ENCODE measurements at regions not wholly inside any gene's neighbourhood (a gene's known extent, or its start where the extent isn't known, plus 50 kb on each side); places are given as distances from the start of the nearest gene placed in this dataset.

DNA sequence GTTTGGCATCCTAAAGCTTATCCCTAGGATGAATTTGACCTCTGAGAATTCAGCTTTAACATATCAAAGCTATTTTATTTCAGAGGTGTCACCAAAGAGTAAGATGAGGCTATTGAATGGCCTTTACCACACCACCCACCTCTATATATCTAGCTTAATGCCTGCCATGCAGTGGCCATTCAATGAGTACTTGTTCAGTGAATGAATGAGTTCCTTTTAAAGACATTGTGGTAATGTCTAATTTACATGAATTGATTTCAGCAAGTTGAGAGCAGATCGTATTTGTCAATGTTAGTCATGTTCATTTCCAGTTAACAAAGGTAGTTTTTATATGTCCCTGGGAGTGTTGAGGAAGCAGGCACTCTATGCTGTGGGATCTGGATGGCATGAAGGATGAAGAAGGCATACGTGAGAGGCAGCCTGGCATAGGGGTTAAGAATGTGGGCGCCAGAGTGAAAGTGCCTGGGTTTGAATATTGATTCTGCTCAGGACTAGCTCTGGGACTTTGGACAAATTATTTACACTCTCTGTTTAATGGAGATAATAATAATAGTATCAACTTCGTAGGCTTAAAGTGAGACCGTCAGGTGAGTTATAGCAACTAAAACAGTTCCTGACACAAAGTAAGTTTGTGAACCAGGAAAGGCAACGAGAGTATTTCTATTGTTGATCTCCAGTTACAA is 434.1 kb upstream of the CHST9 start:
- in situ Hi-C loops (cut with HindIII; ENCODE audit: low pct_unique_long_range_greater_than_20kb, low sequenced_read_pairs): no loop called here
- no peak for TF ChIP-seq JUND (IDR thresholded peaks at IDR 0.05; ENCODE audit: low read depth)
- DNase-seq (ENCODE audit: low read depth in 1 of 2, low spot score in 1 of 2): no peak

- TF ChIP-seq JUND (IDR thresholded peaks at IDR 0.05; ENCODE audit: low read depth): no peak
- DNase-seq (ENCODE audit: low read depth in 1 of 2, low spot score in 1 of 2): no peak
- in situ Hi-C loops (cut with HindIII; ENCODE audit: low pct_unique_long_range_greater_than_20kb, low sequenced_read_pairs): no loop called here
Measured at GRCh38 chr18:27616324-27616723, 431.2 kb upstream of the CHST9 start.

DNA sequence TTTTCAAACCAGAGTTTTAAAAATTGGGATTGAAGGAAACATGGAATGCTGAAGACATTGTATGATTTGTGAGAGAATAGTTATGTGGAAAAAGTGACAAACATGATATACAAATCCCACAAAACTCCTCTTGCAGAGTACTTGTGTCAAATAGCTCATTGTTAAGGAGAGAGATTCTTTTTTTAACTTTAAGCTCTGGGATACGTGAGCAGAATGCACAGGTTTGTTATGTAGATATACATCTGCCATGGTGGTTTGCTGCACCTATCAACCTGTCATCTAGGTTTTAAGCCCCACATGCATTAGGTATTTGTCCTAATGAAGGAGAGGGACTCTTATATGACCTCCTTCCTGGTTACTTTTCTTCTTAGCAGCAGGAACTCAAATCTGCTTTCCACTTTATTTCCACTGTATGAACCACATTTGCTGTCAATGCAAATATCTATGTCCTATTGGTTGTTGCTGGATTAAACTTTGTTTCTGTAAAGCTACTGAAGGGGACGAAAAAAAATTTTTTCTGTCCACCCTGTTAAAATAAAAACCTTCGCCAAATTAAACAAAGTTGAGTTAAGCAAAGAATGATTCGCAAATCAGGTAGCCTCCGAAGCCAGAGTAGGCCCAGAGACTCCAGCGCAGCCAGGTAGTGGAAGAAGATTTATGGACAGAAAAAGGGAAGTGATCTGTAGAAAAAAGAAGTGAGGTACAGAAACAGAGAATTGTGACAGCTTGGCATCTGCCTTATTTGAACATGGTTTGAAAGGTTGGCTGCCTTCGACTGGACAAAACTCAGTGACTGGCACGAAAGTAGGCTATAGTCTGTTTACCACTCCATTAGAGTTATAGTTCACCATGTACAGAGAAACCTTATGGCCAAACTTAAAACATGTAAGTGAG is 430.1 kb upstream of the CHST9 start:
- TF ChIP-seq JUND (IDR thresholded peaks at IDR 0.05; ENCODE audit: low read depth): no peak
- in situ Hi-C loops (cut with HindIII; ENCODE audit: low pct_unique_long_range_greater_than_20kb, low sequenced_read_pairs): no loop called here
- no peak for DNase-seq (ENCODE audit: low read depth in 1 of 2, low spot score in 1 of 2)

DNA sequence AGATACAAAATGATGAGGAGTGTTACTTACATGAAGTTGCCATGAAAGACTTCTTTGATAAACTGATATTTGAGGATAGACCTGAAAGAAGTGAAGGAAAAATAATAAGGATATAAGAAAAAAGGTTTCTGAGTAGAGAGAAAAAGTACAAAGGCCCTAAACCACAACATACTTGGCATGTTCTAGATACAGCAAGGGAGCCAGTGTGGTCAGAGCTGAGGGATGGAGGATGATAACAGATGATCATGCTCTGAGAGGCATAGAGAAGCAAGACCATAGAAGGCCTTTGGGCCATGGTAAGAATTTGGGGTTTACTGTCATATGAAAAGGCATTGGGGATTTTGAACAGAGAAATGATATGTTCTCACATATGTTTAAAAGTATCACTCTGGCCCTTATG is 424.1 kb upstream of the CHST9 start:
- in situ Hi-C loops (cut with HindIII; ENCODE audit: low pct_unique_long_range_greater_than_20kb, low sequenced_read_pairs): no loop called here
- no peak for DNase-seq (ENCODE audit: low read depth in 1 of 2, low spot score in 1 of 2)
- TF ChIP-seq JUND (IDR thresholded peaks at IDR 0.05; ENCODE audit: low read depth): no peak

DNA sequence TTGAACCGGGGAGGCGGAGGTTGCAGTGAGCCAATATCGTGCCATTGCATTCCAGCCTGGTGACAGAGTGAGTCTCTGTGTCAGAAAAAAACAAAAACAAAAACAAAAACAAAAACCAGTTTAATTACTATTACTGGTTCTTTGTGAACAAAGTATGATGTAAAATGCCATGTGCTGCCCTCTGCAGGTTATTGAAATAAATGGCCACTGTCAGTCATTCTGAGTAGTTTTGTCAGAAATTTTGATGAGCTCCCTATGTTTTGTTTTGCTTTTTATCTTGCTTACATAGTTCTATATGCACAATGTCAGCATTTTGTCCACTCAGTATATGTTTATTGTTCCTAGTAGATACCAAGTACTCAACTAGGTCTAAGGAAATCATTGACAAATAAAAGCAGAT is 423.6 kb upstream of the CHST9 start:
- in situ Hi-C loops (cut with HindIII; ENCODE audit: low pct_unique_long_range_greater_than_20kb, low sequenced_read_pairs): no loop called here
- DNase-seq (ENCODE audit: low read depth in 1 of 2, low spot score in 1 of 2): peak in 1 of 2 experiments; percentile 19

DNA sequence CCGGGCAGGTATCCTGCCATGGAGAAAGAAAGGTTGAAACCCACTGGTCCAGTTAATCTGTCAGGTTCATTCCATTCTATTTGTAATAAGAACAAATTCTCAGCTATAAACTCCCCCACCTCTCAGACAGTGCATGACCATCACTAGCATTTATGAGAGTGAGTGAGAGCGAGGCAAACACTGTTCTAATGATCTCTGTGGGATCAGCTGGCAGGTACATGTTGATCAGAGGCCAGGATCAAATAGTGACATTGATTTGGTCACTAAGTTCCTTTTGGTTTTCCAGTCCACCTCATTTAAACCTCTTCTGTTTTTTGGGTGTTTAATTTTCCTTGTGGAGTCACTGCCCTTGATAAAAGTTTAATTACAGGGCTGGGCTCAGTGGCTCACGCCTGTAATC is 423.1 kb upstream of the CHST9 start:
- TF ChIP-seq JUND (IDR thresholded peaks at IDR 0.05; ENCODE audit: low read depth): no peak
- no peak for DNase-seq (ENCODE audit: low read depth in 1 of 2, low spot score in 1 of 2)
- in situ Hi-C loops (cut with HindIII; ENCODE audit: low pct_unique_long_range_greater_than_20kb, low sequenced_read_pairs): no loop called here

More for the DNA sequence above, 423.6 kb upstream of the CHST9 start:
- TF ChIP-seq JUND (IDR thresholded peaks at IDR 0.05; ENCODE audit: low read depth): no peak

- DNase-seq (ENCODE audit: low read depth in 1 of 2, low spot score in 1 of 2): no peak
- in situ Hi-C loops (cut with HindIII; ENCODE audit: low pct_unique_long_range_greater_than_20kb, low sequenced_read_pairs): no loop called here
- no peak for TF ChIP-seq JUND (IDR thresholded peaks at IDR 0.05; ENCODE audit: low read depth)
Measured at GRCh38 chr18:27606741-27607140, 421.6 kb upstream of the CHST9 start.

GRCh38 chr18:27605107-27605834 is 420.2 kb upstream of the CHST9 start:
- DNase-seq (ENCODE audit: low read depth in 1 of 2, low spot score in 1 of 2): peak; percentile 11 to 77
- in situ Hi-C loops (cut with HindIII; ENCODE audit: low pct_unique_long_range_greater_than_20kb, low sequenced_read_pairs): no loop called here
- no peak for TF ChIP-seq JUND (IDR thresholded peaks at IDR 0.05; ENCODE audit: low read depth)

DNA sequence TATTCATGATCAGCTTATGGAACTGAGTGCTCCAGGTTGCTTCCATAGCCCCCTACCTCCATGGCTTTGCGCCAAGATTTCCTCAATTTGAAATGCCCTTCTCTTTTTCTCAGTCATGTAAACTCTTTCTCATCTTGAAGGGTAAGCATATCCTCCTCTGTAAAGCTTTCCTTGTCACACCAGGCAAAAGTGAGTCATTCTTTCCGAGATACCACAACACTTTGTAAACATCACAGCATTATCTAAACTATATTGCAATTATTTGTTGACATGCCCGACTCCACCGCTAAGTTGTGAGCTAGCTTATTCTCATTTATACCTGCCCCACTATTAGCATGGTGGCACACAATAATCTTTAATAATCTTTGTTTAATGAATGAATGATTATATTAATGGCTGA is 419.5 kb upstream of the CHST9 start:
- no peak for TF ChIP-seq JUND (IDR thresholded peaks at IDR 0.05; ENCODE audit: low read depth)
- no peak for DNase-seq (ENCODE audit: low read depth in 1 of 2, low spot score in 1 of 2)
- in situ Hi-C loops (cut with HindIII; ENCODE audit: low pct_unique_long_range_greater_than_20kb, low sequenced_read_pairs): no loop called here

DNA sequence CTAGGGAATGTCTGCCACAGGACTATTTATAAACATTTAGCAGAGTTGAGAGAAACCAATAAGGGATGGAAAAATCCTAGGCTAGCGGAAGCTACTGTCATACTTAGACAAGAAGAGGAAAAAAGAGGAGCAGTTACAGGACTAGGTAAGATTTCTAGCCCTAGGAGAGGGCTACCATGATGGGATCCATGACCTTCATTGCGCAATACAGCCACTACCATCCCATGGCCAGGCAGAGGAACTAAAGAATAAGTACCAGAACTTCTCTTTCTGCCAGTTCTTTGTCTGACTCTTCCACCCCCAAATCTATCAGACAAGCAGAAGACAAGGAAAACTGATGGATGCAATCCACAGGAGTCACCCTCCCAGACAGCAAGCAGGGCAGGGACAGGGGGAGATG is 417.0 kb upstream of the CHST9 start:
- in situ Hi-C loops (cut with HindIII; ENCODE audit: low pct_unique_long_range_greater_than_20kb, low sequenced_read_pairs): no loop called here
- no peak for DNase-seq (ENCODE audit: low read depth in 1 of 2, low spot score in 1 of 2)

GRCh38 chr18:27600245-27600644 is 415.1 kb upstream of the CHST9 start:
- TF ChIP-seq JUND (IDR thresholded peaks at IDR 0.05; ENCODE audit: low read depth): no peak
- DNase-seq (ENCODE audit: low read depth in 1 of 2, low spot score in 1 of 2): no peak
- in situ Hi-C loops (cut with HindIII; ENCODE audit: low pct_unique_long_range_greater_than_20kb, low sequenced_read_pairs): no loop called here

More for the DNA sequence above, 417.0 kb upstream of the CHST9 start:
- no peak for TF ChIP-seq JUND (IDR thresholded peaks at IDR 0.05; ENCODE audit: low read depth)

DNA sequence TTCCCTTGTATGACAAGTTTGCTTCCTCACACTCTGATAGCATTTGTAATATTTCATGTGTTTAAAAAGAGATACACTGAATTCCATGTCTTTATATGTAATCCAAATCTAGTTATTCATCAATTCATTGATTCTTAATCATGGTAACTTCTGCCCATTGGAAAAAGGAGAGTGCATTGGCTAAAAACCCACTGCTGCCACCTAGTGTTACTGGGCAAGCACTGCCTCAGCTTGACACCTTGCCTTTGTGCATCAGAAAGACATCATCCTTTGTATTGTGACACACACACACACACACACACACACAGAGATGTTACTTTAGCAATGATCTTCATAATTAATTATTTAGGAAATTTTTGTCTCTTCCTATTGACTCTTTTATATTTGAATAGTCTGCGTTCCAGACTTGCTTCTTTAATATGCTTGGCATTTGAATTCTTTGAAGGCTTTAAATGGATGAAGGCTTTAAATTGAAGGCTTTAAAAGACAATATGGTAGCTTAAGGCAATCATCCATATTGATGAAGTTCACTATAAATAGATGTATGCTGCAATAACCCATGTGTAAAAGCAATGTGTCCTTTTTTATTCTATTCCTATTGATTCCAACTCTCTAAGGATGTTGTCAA is 414.2 kb upstream of the CHST9 start:
- in situ Hi-C loops (cut with HindIII; ENCODE audit: low pct_unique_long_range_greater_than_20kb, low sequenced_read_pairs): no loop called here
- TF ChIP-seq JUND (IDR thresholded peaks at IDR 0.05; ENCODE audit: low read depth): no peak
- peak; percentile 21 to 54 for DNase-seq (ENCODE audit: low read depth in 1 of 2, low spot score in 1 of 2)

Data from T47D (cell line).